Stimulated activated CD8-positive, alpha-beta memory T cell treated with anti-CD3 and anti-CD28 coated beads, Interleukin-12 subunit alpha, Interleukin-12 subunit beta, amount 100 ng/mL, for 4 hours (primary cell): ENCODE measurements at regions not wholly inside any gene's neighbourhood (a gene's known extent, or its start where the extent isn't known, plus 50 kb on each side); places are given as distances from the start of the nearest gene placed in this dataset.
"Not testable (repeated sequence)": the region's sequence is repeated elsewhere in the genome, so short reads cannot be mapped to it uniquely, and the experiment has no call there.

Source experiments
- DNase-seq: peaks from one replicate; pipeline ENCODE4 v3.0.0-alpha.2; 2020; ENCODE audit warnings: low read depth

GRCh38 chr15:20473465-20473864 lies 68.1 kb downstream of the GOLGA6L6 start:
- not testable (repeated sequence) for DNase-seq

GRCh38 chr15:20472983-20473382 lies 68.6 kb downstream of the GOLGA6L6 start:
- not testable (repeated sequence) for DNase-seq

- DNase-seq, result not testable (repeated sequence)
Observed at GRCh38 chr15:20470810-20471209, 70.8 kb downstream of the GOLGA6L6 start.

- not testable (repeated sequence) for DNase-seq
Observed at GRCh38 chr15:20441138-20441537, 100.5 kb downstream of the GOLGA6L6 start.

- DNase-seq, result not testable (repeated sequence)
Observed at GRCh38 chr15:20440390-20440789, 101.2 kb downstream of the GOLGA6L6 start.

GRCh38 chr15:20439111-20439510 lies 102.5 kb downstream of the GOLGA6L6 start:
- DNase-seq, result not testable (repeated sequence)

GRCh38 chr15:20438255-20438654 lies 103.3 kb downstream of the GOLGA6L6 start:
- not testable (repeated sequence) for DNase-seq

GRCh38 chr15:20433468-20433867 lies 108.1 kb downstream of the GOLGA6L6 start:
- DNase-seq, result not testable (repeated sequence)

- not testable (repeated sequence) for DNase-seq
Observed at GRCh38 chr15:20430495-20430894, 111.1 kb downstream of the GOLGA6L6 start.

GRCh38 chr15:20420710-20421109 lies 120.9 kb downstream of the GOLGA6L6 start:
- not testable (repeated sequence) for DNase-seq

GRCh38 chr15:20416618-20417017 lies 125.0 kb downstream of the GOLGA6L6 start:
- DNase-seq, result not testable (repeated sequence)

- not testable (repeated sequence) for DNase-seq
Observed at GRCh38 chr15:20409667-20410198, 131.9 kb downstream of the GOLGA6L6 start.

GRCh38 chr15:20409247-20409646 lies 132.4 kb downstream of the GOLGA6L6 start:
- no peak for DNase-seq

- DNase-seq, result no peak
Observed at GRCh38 chr15:20407553-20407952, 134.0 kb downstream of the GOLGA6L6 start.

- not testable (repeated sequence) for DNase-seq
Observed at GRCh38 chr15:20404571-20404970, 137.0 kb downstream of the GOLGA6L6 start.

- not testable (repeated sequence) for DNase-seq
Observed at GRCh38 chr15:20402586-20402985, 139.0 kb downstream of the GOLGA6L6 start.

GRCh38 chr15:20401058-20401457 lies 140.5 kb downstream of the GOLGA6L6 start:
- DNase-seq, result not testable (repeated sequence)

- DNase-seq, result not testable (repeated sequence)
Observed at GRCh38 chr15:20398680-20399079, 142.9 kb downstream of the GOLGA6L6 start.

GRCh38 chr15:20388161-20388560 lies 153.4 kb downstream of the GOLGA6L6 start:
- DNase-seq, result not testable (repeated sequence)

- no peak for DNase-seq
Observed at GRCh38 chr15:20386198-20386597, 155.4 kb downstream of the GOLGA6L6 start.

- DNase-seq, result not testable (repeated sequence)
Observed at GRCh38 chr15:20380199-20380598, 161.4 kb downstream of the GOLGA6L6 start.

GRCh38 chr15:20376872-20377271 lies 164.7 kb downstream of the GOLGA6L6 start:
- DNase-seq, result no peak

- DNase-seq, result not testable (repeated sequence)
Observed at GRCh38 chr15:20372416-20372815, 169.2 kb downstream of the GOLGA6L6 start.

- DNase-seq, result no peak
Observed at GRCh38 chr15:20369500-20369899, 172.1 kb downstream of the GOLGA6L6 start.
